Astrocyte of the cerebellum (primary cell): ENCODE measurements at regions not wholly inside any gene's neighbourhood (a gene's known extent, or its start where the extent isn't known, plus 50 kb on each side); places are given as distances from the start of the nearest gene placed in this dataset.

Source experiments
- DNase-seq: peaks from one replicate; pipeline ENCODE4 v3.0.0-alpha.2; 2011; ENCODE audit warnings: low read depth
- H3K4me3 ChIP-seq: 2 replicates; pipeline ENCODE4 v1.5.1; 2011; ENCODE audit warnings: mild to moderate bottlenecking, low read depth, low read length, moderate library complexity
- in situ Hi-C: cut with HindIII; loops from 2 replicates; pipeline ENCODE4 v1.10.0; 2017; ENCODE audit warnings: low sequenced_read_pairs
- TF ChIP-seq, protein P1 (sequence below): IDR thresholded peaks from 2 replicates; pipeline ENCODE4 v1.5.1; 2012; ENCODE audit warnings: low read length, low read depth, moderate library complexity, mild to moderate bottlenecking; ENCODE audit errors: missing control alignments

DNA sequence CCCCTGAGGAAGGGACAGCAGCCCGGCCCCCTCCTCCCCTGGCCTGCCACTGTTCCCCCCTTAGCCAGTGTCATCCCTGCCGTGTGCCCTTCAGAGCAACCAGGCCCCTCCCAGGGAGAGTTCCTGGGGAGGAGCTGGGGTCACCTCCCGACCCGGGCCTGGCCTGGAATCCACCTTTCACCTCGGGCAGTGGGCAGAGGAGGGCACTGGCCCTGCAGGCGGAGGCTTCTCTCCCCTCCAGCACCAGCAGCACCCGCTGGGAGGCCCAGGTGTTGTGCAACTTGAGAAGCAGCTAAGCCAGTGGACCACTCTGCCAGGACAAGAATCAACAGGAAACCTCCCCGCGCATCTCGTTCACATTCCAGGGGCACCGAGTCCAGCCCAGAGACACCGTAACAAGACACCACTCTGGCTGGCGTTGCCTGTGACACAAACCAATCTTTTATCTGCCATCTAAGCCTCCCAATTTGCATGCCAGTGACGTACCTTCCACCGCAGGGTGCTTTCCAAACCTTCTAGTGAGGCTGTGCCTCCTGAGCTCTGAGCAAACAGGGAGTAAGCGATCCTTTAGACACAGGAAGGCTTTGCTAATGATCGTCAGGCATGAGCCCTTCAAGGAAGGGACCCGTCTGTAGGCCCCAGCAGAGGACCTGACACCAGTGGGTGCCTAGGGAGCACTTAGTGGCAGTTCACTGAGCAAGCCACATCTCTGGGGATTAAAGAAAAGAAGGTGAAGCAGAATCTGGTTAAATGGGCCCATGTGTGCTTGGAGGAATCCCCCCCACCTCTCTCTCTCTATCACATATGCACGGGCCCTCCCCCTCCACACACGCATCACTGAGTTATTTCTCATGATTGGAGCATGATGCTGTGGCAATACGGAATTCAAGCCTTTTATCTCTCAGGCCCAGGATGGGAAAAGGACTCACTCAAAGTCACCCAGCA, 98.9 kb upstream of the TLE3 start:
- TF ChIP-seq, protein P1, sequence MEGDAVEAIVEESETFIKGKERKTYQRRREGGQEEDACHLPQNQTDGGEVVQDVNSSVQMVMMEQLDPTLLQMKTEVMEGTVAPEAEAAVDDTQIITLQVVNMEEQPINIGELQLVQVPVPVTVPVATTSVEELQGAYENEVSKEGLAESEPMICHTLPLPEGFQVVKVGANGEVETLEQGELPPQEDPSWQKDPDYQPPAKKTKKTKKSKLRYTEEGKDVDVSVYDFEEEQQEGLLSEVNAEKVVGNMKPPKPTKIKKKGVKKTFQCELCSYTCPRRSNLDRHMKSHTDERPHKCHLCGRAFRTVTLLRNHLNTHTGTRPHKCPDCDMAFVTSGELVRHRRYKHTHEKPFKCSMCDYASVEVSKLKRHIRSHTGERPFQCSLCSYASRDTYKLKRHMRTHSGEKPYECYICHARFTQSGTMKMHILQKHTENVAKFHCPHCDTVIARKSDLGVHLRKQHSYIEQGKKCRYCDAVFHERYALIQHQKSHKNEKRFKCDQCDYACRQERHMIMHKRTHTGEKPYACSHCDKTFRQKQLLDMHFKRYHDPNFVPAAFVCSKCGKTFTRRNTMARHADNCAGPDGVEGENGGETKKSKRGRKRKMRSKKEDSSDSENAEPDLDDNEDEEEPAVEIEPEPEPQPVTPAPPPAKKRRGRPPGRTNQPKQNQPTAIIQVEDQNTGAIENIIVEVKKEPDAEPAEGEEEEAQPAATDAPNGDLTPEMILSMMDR, result no peak
- DNase-seq, result peak; percentile 95
- in situ Hi-C loops, result no loop called here
- no peak overlapping the region for H3K4me3 ChIP-seq

DNA sequence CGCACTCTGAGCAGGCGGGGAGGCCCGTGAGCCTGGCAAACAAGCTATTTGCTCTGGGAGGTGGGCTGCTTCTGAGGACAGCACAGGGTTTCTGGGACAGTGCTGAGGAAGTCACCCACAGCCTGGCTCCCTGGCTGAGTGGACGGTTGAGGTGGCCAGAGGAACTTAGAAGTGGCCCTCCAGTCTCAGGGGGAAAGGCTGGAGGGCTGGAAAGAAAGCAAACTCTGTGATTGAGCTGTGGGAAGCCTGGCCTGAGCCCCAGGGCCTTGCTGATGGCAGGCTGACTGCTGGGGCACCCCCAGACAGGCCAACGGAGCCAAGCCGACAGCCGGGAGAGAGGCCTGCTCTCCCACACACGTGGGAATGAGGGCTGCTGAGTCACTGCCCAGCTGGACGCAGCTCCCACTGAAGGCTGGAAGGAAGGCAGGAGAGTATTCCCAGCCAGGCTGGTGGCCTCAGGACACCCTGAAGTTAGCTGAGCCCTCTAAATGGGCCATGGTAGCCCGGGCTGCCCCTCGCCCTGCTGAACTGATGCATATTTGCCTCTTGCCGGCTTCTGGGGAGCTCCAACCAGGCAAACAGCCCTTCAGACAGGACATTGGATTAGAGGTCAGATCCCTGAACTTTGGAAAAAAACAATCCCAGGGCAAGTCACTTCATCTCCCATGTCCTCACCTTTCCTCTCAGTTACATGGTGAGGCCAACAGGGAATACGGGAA, 98.0 kb upstream of the TLE3 start:
- TF ChIP-seq, protein P1, result no peak
- DNase-seq, result peak; percentile 85
- no peak overlapping the region for H3K4me3 ChIP-seq
- in situ Hi-C loops, result no loop called here

DNA sequence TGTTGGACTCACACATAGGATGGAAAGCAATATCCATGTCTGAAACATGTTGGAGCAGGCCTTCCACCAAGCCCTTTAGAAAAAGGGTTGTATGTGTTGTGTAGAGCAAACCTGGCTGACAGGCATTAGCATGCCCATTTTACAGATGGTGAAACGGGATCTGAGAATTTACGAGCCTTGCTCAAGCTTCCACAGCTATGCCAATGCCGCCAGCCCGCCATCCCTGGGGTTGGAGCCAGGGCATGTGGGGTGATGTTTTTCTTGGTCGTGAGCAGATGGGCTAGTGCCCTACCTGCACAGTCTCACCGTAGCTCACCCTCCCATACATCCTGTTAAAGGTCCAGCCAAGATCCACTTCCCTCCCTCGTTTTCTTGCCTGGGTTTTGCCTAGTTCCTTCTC, 97.5 kb upstream of the TLE3 start:
- H3K4me3 ChIP-seq, result no peak overlapping the region
- in situ Hi-C loops, result no loop called here
- no peak for DNase-seq
- TF ChIP-seq, protein P1, result no peak

DNA sequence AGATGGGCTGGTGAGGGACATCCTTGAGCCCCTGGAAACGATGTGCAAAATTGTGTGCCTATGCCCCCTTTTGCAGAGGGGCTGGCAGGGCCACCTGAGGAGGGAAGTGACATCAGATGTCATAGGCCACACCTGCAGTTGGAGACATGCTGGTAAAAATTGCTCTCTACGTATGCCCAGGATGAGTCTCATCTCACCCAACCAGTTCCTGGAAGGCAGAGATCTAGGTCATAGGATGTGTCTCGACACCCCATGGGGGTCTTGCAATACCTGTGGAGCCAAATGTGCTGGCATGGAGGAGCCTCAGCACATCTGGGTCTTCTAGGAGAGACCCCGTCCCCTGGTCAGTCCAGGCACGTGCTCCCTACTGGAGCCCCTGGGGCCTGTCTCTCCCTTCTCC, 96.5 kb upstream of the TLE3 start:
- DNase-seq, result no peak
- in situ Hi-C loops, result no loop called here
- TF ChIP-seq, protein P1, result no peak
- H3K4me3 ChIP-seq, result no peak overlapping the region

DNA sequence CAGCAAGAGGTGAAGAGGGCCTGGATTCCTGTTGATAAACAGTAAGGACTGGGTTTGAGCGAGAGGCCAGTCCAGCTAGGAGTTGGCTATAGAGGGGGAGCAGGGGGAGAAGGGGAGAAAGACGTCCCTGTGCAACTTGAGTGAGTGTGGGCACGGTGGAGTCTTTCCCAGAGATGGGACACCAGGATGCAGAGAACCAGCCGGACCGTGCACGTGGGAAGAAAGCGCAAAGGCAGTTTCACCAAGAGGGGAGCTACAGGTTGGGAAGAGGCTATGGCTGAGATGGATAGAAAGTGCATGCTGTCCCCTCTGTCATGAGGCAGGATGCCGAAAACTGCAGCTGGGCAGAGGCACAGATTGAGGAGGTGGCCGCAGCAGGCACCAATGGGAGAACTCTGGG, 96.0 kb upstream of the TLE3 start:
- H3K4me3 ChIP-seq, result no peak overlapping the region
- in situ Hi-C loops, result no loop called here
- DNase-seq, result no peak
- TF ChIP-seq, protein P1, result no peak

DNA sequence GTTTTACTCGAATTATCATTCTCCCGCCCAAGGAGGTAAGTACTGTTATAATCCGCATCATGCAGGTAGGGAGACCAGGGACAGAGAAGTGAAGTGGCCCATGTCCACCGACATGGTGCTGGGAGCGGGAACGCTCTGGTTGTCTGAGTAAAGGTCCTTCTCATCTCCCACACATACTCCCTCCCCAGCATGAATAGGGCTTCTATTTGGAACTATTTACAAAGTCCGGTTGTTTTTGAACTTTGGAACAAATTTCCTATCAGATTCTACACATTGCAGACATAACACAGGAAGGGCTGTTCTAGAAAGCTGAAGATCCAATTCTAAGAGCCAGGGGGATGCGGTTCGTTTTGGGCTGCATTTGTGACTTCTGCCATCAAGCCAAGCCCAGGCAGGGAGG, 94.8 kb upstream of the TLE3 start:
- no peak for DNase-seq
- in situ Hi-C loops, result no loop called here
- H3K4me3 ChIP-seq, result no peak overlapping the region
- TF ChIP-seq, protein P1, result no peak
